Trophoblast cell (in vitro differentiated cells and primary cell): ENCODE measurements at regions not wholly inside any gene's neighbourhood (a gene's known extent, or its start where the extent isn't known, plus 50 kb on each side); places are given as distances from the start of the nearest gene placed in this dataset.

Experiments used
- DNase-seq, 2 donors: peaks; one replicate each; pipeline ENCODE4 v3.0.0-alpha.2; 2016
- H2AFZ ChIP-seq: 2 replicates; pipeline ENCODE4 v1.6.1; 2013; ENCODE audit warnings: low read length, moderate library complexity, mild to moderate bottlenecking; ENCODE audit not compliant: insufficient read depth, poor library complexity
- H2AK5ac ChIP-seq: 2 replicates; pipeline ENCODE4 v1.6.1; 2013; ENCODE audit warnings: mild to moderate bottlenecking, low read length
- H2BK120ac ChIP-seq: 2 replicates; pipeline ENCODE4 v1.6.1; 2013; ENCODE audit warnings: low read length, mild to moderate bottlenecking, moderate library complexity; ENCODE audit not compliant: insufficient read depth, poor library complexity
- H2BK12ac ChIP-seq: 2 replicates; pipeline ENCODE4 v1.6.1; 2013; ENCODE audit warnings: mild to moderate bottlenecking, low read length, moderate library complexity
- H2BK5ac ChIP-seq: 2 replicates; pipeline ENCODE4 v1.6.1; 2013; ENCODE audit warnings: low read length, low read depth, moderate library complexity, mild to moderate bottlenecking; ENCODE audit not compliant: poor library complexity
- H3K14ac ChIP-seq: 2 replicates; pipeline ENCODE4 v1.6.1; 2013; ENCODE audit warnings: mild to moderate bottlenecking, low read length
- H3K18ac ChIP-seq: 2 replicates; pipeline ENCODE4 v1.6.1; 2013; ENCODE audit warnings: mild to moderate bottlenecking, low read length
- H3K23ac ChIP-seq: 2 replicates; pipeline ENCODE4 v1.6.1; 2013; ENCODE audit warnings: low read length
- H3K27ac ChIP-seq: 2 replicates; pipeline ENCODE4 v1.5.1; 2013; ENCODE audit warnings: low read depth, mild to moderate bottlenecking, inconsistent platforms, low read length, moderate library complexity
- H3K27me3 ChIP-seq: 2 replicates; pipeline ENCODE4 v1.6.1; 2013; ENCODE audit warnings: inconsistent platforms, mild to moderate bottlenecking, low read length, moderate library complexity; ENCODE audit not compliant: insufficient read depth
- H3K36me3 ChIP-seq, 2 experiments: 1 replicate in 1 of 2; 2 replicates in 1 of 2; pipeline ENCODE4 v1.6.1; 2013; ENCODE audit warnings: low read length in 2 of 2, mild to moderate bottlenecking in 2 of 2, moderate library complexity in 1 of 2; ENCODE audit not compliant: insufficient read depth in 2 of 2, control insufficient read depth in 1 of 2
- H3K4ac ChIP-seq: 2 replicates; pipeline ENCODE4 v1.6.1; 2013; ENCODE audit warnings: low read depth, mild to moderate bottlenecking, low read length, moderate library complexity
- H3K4me1 ChIP-seq, 2 experiments: 1 replicate in 1 of 2; 2 replicates in 1 of 2; pipeline ENCODE4 v1.6.1; 2013; ENCODE audit warnings: low read length in 2 of 2, mild to moderate bottlenecking in 2 of 2, moderate library complexity in 1 of 2; ENCODE audit not compliant: insufficient read depth in 2 of 2, control insufficient read depth in 1 of 2
- H3K4me2 ChIP-seq: 2 replicates; pipeline ENCODE4 v1.6.1; 2013; ENCODE audit warnings: inconsistent platforms, mild to moderate bottlenecking, low read length, moderate library complexity
- H3K4me3 ChIP-seq: 2 replicates; pipeline ENCODE4 v1.5.1; 2013; ENCODE audit warnings: mild to moderate bottlenecking, low read depth, low read length, inconsistent platforms
- H3K79me1 ChIP-seq: one replicate; pipeline ENCODE4 v1.6.1; 2013; ENCODE audit warnings: low read length
- H3K79me2 ChIP-seq: 2 replicates; pipeline ENCODE4 v1.6.1; 2013; ENCODE audit warnings: low read length, mild to moderate bottlenecking; ENCODE audit not compliant: control insufficient read depth, insufficient read depth, poor library complexity
- H3K9ac ChIP-seq: 2 replicates; pipeline ENCODE4 v1.6.1; 2013; ENCODE audit warnings: mild to moderate bottlenecking, low read length
- H3K9me3 ChIP-seq: 2 replicates; pipeline ENCODE4 v1.6.1; 2013; ENCODE audit warnings: low read depth, mild to moderate bottlenecking, control low read depth, inconsistent platforms, low read length; ENCODE audit not compliant: insufficient read depth
- H4K12ac ChIP-seq: 2 replicates; pipeline ENCODE4 v1.6.1; 2013; ENCODE audit warnings: low read depth, mild to moderate bottlenecking, low read length, moderate library complexity
- H4K8ac ChIP-seq: 2 replicates; pipeline ENCODE4 v1.6.1; 2013; ENCODE audit warnings: low read depth, mild to moderate bottlenecking, low read length, moderate library complexity
- H4K91ac ChIP-seq: one replicate; pipeline ENCODE4 v1.6.1; 2013; ENCODE audit warnings: low read depth, mild to moderate bottlenecking, low read length, moderate library complexity
- WGBS: extraction: QIAGEN DNeasy Blood & Tissue Kit; methylation state at CpG from one replicate; pipeline ENCODE4 v1.1.7; 2013; ENCODE audit warnings: missing lambda C conversion rate; ENCODE audit not compliant: insufficient read length, insufficient coverage; ENCODE audit errors: extremely low coverage; 5-methylcytosine and 5-hydroxymethylcytosine counted together

- no peaks in the 10 kb centered on the region for H3K79me2 ChIP-seq
- no peaks in the 10 kb centered on the region for H3K79me1 ChIP-seq
- WGBS: no CpG with 5 or more reads among the region's 7 CpGs
- H3K27ac ChIP-seq: no peak overlapping the region
- H3K23ac ChIP-seq: no peak overlapping the region
- no peak overlapping the region for H4K91ac ChIP-seq
- no peak overlapping the region for H3K9ac ChIP-seq
- H3K9me3 ChIP-seq: no peaks in the 10 kb centered on the region
- H3K4me3 ChIP-seq: no peak overlapping the region
- no peak overlapping the region for H3K18ac ChIP-seq
- H4K12ac ChIP-seq: no peak overlapping the region
- no peak overlapping the region for H2BK120ac ChIP-seq
- H3K4ac ChIP-seq: no peak overlapping the region
- no peaks in the 10 kb centered on the region for H3K36me3 ChIP-seq
- H2AK5ac ChIP-seq: no peak overlapping the region
- no peak overlapping the region for H2BK5ac ChIP-seq
- no peak overlapping the region for H4K8ac ChIP-seq
- H2AFZ ChIP-seq: no peak overlapping the region
- no peak overlapping the region for H2BK12ac ChIP-seq
- no peaks in the 10 kb centered on the region for H3K27me3 ChIP-seq
- H3K14ac ChIP-seq: no peak overlapping the region
- DNase-seq: no peak
- no peak overlapping the region for H3K4me2 ChIP-seq
- H3K4me1 ChIP-seq: peaks cover 0 to 3% of the 10 kb centered on the region in 2 experiments
Measured at GRCh38 chr9:110077925-110078324, 130.0 kb downstream of the C9orf152 start.

- H4K12ac ChIP-seq: no peak overlapping the region
- H3K79me2 ChIP-seq: no peaks in the 10 kb centered on the region
- WGBS: no CpG with 5 or more reads among the region's 4 CpGs
- no peak for DNase-seq
- H3K79me1 ChIP-seq: no peaks in the 10 kb centered on the region
- no peak overlapping the region for H3K4me2 ChIP-seq
- no peak overlapping the region for H3K23ac ChIP-seq
- no peaks in the 10 kb centered on the region for H3K4me1 ChIP-seq
- no peak overlapping the region for H3K27ac ChIP-seq
- no peaks in the 10 kb centered on the region for H3K36me3 ChIP-seq
- H2AK5ac ChIP-seq: no peak overlapping the region
- H2BK120ac ChIP-seq: no peak overlapping the region
- H3K4ac ChIP-seq: no peak overlapping the region
- no peak overlapping the region for H2AFZ ChIP-seq
- H4K8ac ChIP-seq: no peak overlapping the region
- no peak overlapping the region for H2BK5ac ChIP-seq
- H3K4me3 ChIP-seq: no peak overlapping the region
- H3K9me3 ChIP-seq: no peaks in the 10 kb centered on the region
- H2BK12ac ChIP-seq: no peak overlapping the region
- no peak overlapping the region for H3K9ac ChIP-seq
- no peaks in the 10 kb centered on the region for H3K27me3 ChIP-seq
- no peak overlapping the region for H4K91ac ChIP-seq
- H3K18ac ChIP-seq: no peak overlapping the region
- no peak overlapping the region for H3K14ac ChIP-seq
Measured at GRCh38 chr9:110078604-110079003, 129.4 kb downstream of the C9orf152 start.

- Histone ChIP-seq H2BK120ac (no peak overlapping the region), H3K18ac (no peak overlapping the region), H3K14ac (no peak overlapping the region), H3K79me2 (no peaks in the 10 kb centered on the region), H3K4ac (no peak overlapping the region), H3K79me1 (no peaks in the 10 kb centered on the region), H3K36me3 (no peaks in the 10 kb centered on the region), H3K4me3 (no peak overlapping the region), H2AK5ac (no peak overlapping the region), H2BK12ac (no peak overlapping the region), H3K9ac (no peak overlapping the region), H2AFZ (no peak overlapping the region), H3K9me3 (no peaks in the 10 kb centered on the region), H3K4me2 (no peak overlapping the region), H4K12ac (no peak overlapping the region), H2BK5ac (no peak overlapping the region), H3K4me1 (no peaks in the 10 kb centered on the region), H3K23ac (no peak overlapping the region), H3K27me3 (no peaks in the 10 kb centered on the region), H4K8ac (no peak overlapping the region), H4K91ac (no peak overlapping the region), H3K27ac (no peak overlapping the region)
- DNase-seq: no peak
- WGBS: no CpG with 5 or more reads among the region's 3 CpGs
Measured at GRCh38 chr9:110081395-110081794, 126.6 kb downstream of the C9orf152 start.

GRCh38 chr9:110083866-110084265, 124.1 kb downstream of the C9orf152 start:
- H2BK120ac ChIP-seq: no peak overlapping the region
- no peak overlapping the region for H3K4me3 ChIP-seq
- H3K9me3 ChIP-seq: no peaks in the 10 kb centered on the region
- H4K12ac ChIP-seq: no peak overlapping the region
- H2BK12ac ChIP-seq: no peak overlapping the region
- H3K79me2 ChIP-seq: no peaks in the 10 kb centered on the region
- no peak overlapping the region for H2AFZ ChIP-seq
- no peak overlapping the region for H2BK5ac ChIP-seq
- no peak overlapping the region for H4K8ac ChIP-seq
- H3K4ac ChIP-seq: no peak overlapping the region
- no peaks in the 10 kb centered on the region for H3K4me1 ChIP-seq
- no peaks in the 10 kb centered on the region for H3K27me3 ChIP-seq
- H3K36me3 ChIP-seq: no peaks in the 10 kb centered on the region
- H2AK5ac ChIP-seq: no peak overlapping the region
- H3K9ac ChIP-seq: no peak overlapping the region
- DNase-seq: peak; percentile 71 to 85
- no peak overlapping the region for H3K14ac ChIP-seq
- no peak overlapping the region for H3K27ac ChIP-seq
- H3K23ac ChIP-seq: no peak overlapping the region
- no peak overlapping the region for H3K4me2 ChIP-seq
- no peak overlapping the region for H3K18ac ChIP-seq
- no peak overlapping the region for H4K91ac ChIP-seq
- no CpG with 5 or more reads among the region's 3 CpGs for WGBS
- no peaks in the 10 kb centered on the region for H3K79me1 ChIP-seq
